HK-2 (cell line): ENCODE measurements at regions not wholly inside any gene's neighbourhood (a gene's known extent, or its start where the extent isn't known, plus 50 kb on each side); places are given as distances from the start of the nearest gene placed in this dataset.
"Not testable (repeated sequence)": the region's sequence is repeated elsewhere in the genome, so short reads cannot be mapped to it uniquely, and the experiment has no call there.

Experiments
- DNase-seq: peaks from one replicate; pipeline ENCODE4 v3.0.0-alpha.2; 2018; ENCODE audit not compliant: unreplicated experiment

DNA sequence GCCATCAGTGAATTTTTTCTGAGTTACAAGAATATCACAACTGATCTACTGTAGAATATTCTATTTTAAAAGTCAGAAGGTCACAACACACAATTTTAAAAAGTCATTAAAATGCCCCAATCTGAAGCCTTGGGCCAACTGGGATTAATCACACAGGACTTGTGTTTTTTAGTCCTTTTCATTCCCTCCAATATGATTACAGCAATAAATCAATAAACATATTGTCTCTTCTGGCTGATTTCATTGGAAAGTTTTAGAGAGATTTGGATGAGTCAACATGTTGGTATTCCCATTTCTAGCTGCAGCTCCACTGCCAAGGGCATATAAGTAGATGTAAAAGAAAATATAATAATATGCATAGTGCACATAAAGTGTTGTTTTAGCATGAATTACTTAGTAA lies 85.8 kb downstream of the NIBAN1 start:
- DNase-seq, result no peak

DNA sequence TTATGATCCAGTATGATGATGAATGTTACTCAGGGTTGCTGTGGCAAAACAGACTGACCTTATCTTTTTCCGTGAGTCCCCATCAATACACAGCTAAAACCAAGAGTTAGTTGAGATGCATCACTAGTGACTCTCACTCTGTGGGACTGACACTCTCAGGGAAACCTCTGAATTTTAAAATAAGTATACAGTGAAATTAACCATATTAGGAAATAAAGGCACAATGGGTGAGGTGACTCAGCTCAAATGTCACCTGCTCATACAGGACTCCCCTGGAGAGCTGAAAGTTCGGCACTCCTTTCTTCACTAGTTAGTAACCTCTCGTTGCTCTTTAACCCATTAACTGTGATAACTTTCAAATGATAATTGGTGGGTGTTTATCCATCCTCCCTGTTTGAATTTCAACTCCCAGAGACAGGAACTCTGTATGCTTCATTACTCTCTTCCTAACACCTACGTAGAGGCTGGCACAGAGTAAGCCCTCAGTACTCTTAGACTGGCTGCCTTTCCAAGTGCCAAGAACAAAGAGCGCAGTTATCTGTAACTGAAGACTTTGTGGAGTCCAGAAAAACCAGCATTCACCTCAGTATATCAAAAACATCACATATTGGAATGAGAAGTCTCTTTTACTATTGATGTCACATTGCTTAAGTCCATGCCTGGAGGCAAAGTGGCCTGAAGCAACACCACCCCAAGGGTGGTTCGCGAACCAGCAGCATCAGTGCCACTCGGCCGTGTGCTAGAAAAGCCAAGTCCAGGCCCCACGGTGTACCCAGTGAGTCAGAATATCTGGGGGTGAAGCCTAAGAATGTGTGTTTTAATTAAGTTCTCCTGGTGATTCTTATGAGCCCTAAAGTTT lies 91.1 kb downstream of the NIBAN1 start:
- no peak for DNase-seq

GRCh38 chr1:184881941-184882913 lies 92.1 kb downstream of the NIBAN1 start:
- no peak for DNase-seq

DNA sequence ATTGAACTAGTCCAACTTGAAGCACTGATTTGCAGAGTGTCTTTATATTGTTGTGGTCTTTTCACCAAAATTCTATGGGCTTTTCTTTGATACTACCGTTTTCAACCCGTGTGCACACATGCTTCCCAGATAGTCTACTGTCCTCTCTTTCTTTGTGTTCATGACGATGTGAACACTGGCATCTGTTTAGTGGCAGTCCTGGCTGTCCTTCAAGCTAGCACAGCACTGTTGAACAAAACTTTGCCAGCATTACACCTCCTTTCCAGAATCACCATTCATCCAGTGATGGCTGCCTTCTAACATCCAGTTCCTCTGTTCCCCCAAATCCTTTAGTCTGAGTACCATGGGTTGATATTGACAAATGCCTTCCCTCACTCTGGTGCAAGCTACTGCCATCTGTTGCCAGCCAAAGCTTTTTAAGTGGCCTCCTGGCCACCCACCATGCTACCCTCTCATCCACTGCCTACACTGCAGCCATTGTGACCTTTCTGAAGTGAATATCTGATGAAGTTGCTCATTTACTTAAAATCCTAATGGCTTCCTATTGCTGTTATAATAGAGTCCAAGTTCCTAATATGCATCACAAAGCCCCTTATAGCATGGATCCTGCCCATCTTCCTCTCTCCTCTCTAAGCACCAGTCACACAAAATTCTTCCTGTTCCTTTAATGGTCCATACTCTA lies 94.3 kb downstream of the NIBAN1 start:
- DNase-seq, result no peak

GRCh38 chr1:184878602-184879001 lies 95.7 kb downstream of the NIBAN1 start:
- no peak for DNase-seq

DNA sequence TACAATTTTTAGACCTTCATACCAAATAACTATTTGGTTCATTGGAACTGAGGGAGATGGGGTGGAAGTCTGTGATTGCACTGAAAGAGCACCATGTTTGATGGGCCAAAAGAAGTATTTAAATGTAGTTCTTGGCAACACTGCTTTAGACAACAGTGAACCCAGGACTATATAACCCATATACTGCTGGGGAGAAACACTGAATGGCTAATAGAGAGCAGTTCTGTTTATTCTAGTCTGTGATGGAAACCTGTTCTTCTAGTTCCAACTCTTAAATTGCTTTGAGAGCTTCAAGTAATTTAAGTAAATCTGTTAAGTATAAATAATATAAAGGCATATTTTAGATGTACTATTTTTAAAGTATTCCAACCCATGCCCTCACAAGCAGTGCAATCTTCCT lies 96.3 kb downstream of the NIBAN1 start:
- no peak for DNase-seq

DNA sequence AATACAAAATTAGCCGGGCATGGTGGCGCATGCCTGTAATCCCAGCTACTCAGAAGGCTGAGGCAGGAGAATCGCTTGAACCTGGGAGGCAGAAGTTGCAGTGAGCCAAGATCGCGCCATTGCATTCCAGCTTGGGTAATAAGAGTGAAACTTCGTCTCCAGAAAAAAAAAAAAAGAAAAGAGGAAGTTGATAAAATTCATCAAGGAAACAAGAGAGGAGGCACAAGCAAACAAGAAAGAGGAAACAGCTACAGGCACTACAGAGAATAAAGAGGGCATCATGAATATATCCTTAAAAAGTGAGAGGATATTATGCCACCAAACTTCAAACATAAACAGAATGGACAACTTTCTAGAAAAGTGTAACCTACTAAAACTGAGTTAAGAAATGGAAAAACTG lies 98.3 kb downstream of the NIBAN1 start:
- DNase-seq, result not testable (repeated sequence)

DNA sequence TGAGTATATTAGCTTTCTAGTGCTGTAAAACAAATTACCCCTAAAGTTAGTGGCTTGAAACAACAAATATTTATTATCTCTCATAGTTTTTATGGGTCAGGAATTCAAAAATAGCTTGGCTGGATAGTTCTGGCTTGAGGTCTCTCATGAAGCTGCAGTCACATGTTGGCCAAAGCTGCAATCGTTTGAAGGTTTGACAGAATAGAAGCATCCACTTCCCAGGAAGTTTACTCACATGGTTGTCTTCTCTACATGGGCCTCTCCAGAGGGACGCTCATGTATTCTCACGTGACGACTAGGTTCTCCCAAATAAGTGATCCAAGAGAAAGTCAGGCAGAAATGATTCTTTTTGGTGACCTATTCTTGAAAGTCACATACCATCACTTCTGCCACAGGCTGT lies 99.1 kb downstream of the NIBAN1 start:
- no peak for DNase-seq

DNA sequence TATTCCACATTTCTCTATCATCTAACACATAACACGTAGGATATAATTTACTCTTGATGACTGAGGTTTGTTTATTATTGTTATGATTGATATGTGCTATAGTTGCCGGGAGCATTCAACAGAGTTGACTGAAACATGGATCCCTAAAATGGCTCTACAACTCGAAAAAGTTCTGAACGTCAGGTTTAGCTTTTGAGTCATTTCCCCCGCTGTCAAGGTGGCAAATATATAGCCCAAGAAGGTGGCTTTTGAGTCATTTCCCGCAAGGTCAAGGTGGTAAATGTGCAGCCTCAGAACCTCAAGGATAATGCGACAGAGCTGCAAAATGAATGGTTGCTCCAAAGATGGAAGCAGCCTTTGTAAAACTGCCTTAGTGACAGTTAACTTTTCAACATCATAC lies 104.0 kb downstream of the NIBAN1 start:
- no peak for DNase-seq

DNA sequence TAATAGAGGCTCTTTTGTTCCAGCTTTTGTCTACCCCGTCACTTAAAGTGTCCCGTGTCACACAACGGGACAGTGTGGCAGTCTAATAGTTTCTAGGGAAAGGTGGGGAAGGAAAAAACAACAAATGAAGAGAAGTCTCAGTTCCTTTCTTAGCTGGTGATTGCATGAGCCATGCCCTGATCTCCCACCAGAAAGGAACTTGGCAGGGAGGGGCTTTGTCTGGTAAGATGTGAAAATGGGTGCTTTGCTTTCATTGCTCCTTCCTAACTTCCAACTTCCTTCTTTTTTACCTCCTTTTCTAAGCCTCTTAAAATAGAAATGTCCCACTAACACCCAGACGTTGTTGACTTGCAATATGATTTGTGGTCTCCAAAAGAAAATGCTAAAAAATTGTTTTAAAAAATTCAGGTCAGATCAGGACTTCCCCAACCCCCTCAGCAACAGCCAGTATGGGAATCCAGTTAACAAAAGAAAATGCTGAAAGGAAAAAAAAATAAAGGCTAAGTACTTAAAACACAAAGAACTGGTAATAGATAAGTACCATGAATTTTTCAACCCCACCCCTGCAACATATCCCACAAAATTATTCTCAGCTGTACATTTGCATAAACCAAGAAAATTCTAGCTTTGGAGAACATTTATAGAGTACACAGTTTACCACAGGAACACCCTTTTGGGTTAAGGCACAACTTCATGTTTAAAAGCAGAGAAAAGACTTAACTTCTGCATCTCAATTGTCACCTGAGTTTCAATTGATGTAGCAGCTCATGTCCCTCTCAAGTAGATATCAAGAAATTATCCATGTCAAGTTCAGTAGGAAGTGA lies 106.2 kb downstream of the NIBAN1 start:
- DNase-seq, result no peak

DNA sequence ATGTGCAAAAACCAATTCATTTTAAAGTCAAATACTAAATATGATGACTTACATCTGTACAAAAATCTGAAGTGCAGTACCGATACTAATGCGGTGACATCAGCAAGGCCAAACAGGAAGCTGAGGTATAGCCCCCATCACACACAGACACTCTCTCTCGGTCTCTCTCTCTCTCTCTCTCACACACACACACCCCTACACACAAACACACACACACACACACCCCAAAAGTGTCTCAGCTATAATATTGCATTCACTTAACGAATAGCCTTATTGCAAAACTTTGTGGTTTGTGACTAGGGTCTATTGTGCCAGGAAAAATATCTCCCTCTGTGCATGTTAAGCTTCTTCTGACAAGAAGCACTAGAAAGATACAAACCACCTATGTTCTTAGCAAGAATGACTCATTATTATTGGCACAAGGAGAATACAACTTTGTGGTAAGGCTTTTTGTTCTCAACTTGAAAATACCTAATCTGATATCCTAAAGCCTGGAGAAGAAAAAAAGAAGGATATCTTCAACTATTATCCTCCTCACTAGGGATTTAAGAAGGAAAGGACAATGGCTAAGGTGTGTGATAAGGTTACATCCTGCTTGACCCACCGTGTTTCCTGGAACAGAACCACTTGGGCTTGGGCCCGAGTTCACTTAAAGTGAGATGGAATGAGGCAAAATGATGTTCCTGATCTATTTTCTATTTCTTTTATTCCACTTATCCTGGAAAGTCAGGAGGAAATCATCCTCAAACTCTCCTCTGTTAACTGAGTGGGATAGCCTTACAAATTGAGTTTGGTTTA lies 107.1 kb downstream of the NIBAN1 start:
- DNase-seq, result no peak

- no peak for DNase-seq
These were observed 107.7 kb downstream of the NIBAN1 start for GRCh38 chr1:184866586-184866985.

GRCh38 chr1:184865831-184866230 lies 108.5 kb downstream of the NIBAN1 start:
- DNase-seq, result no peak

- no peak for DNase-seq
These were observed 107.2 kb upstream of the EDEM3 start for GRCh38 chr1:184861755-184862336.

DNA sequence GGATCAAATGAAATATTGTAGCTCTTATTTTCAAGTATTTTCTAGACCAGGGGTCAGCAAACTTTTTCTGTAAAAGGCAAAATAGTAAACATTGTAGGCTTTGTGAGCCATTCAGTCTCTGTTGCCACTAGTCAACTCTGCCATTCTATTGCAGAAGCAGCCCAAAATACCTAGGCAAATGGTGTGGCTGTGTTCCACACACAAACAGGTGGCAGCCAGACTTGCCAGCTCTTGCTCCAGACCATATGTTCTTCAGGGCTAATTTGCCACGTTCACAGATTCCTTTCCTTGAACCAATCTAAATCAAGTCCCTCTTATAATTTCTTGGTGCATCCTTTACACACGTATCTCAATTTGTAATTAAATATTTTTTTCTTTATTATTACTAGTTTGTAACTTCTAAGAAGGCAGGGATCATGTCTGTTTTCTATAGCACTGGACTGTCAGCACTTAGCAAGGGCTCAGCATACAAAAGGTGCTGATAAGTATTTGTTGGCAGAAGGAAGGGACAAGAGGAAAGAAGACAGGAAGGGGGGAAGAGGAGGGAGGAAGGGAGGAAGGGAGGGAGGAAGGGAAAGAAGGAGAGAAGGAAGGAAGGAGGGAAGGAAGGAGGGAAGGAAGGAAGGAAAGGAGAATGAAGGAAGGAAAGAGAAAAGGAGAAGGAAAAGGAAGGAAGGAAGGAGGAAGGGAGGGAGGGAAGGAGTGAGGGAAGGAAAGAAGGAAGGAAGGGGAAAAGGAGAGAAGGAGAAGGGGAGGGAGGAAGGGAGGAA lies 106.5 kb upstream of the EDEM3 start:
- no peak for DNase-seq

GRCh38 chr1:184860535-184860934 lies 105.9 kb upstream of the EDEM3 start:
- no peak for DNase-seq

DNA sequence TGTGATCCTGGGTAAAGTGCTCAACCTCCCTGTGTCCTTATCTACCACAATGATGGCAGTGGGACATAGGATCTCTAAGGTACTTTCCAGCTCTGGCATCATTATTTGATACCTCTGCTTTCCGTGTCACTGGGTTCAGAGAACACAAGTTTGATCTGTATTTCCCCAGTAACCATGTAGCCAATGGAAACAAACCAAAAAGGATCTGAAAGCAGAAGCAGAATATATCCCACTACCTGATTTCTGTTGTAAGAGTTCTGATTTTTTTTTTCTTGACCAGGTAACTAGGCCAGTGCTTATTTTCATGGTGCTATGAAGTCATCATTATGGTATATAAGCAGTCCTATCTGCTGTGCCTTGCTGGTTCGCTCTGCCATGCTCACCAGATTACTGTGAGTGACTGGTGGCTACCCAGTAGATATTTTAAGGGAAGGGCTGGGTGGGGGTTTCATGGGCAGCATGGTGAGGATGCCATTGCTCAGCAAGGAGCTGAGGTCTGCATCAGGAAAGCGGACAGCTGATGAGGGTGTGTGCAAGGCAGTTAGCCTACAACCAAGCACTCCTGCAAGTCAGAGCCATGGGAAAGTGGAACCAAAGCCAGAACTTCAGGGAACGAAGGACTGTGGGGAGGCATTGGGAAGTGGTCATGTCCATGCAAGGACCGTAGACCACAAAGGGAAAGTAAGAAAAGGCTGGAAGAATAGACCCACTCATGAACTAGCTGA lies 104.9 kb upstream of the EDEM3 start:
- no peak for DNase-seq

DNA sequence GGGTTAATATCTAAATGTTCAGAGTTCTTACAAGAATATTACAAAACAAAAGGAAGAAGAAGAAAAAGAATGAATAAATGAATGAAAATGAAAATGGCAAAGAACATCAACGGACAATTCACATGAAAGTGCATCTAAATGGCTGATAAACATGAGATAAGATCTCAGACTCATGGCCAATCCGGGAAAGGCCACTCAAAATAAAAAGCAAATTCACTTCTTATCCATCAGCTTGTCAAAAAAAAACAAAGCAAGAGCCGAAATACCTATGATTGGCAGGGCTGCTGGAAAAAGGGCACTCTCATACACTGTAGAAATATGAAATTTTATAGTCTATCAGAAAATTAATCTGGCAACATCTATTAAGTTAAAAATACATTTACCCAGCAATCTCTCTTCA lies 103.6 kb upstream of the EDEM3 start:
- no peak for DNase-seq
